Neutrophil (primary cell): ENCODE measurements at regions not wholly inside any gene's neighbourhood (a gene's known extent, or its start where the extent isn't known, plus 50 kb on each side); places are given as distances from the start of the nearest gene placed in this dataset.

Experiments
- H3K27ac ChIP-seq: fragments of 200-600 bp; sonication (generic); 2 replicates; pipeline ENCODE4 v1.5.1; 2016; ENCODE audit warnings: mild to moderate bottlenecking, moderate library complexity
- H3K27me3 ChIP-seq: fragments of 200-600 bp; sonication (generic); 2 replicates; pipeline ENCODE4 v1.6.0; 2016; ENCODE audit warnings: mild to moderate bottlenecking
- H3K36me3 ChIP-seq: fragments of 200-600 bp; sonication (generic); 2 replicates; pipeline ENCODE4 v1.5.1; 2017
- H3K4me1 ChIP-seq, 2 experiments: fragments of 200-600 bp in 1 of 2; sonication (generic) in 1 of 2; 1 replicate in 1 of 2; 2 replicates in 1 of 2; pipeline versions ENCODE4 v1.5.1 to v1.6.1; 2013 to 2016; ENCODE audit warnings: low read depth in 1 of 2, low read length in 1 of 2, mild to moderate bottlenecking in 1 of 2, moderate library complexity in 1 of 2; ENCODE audit not compliant: control insufficient read depth in 1 of 2, insufficient read depth in 1 of 2
- H3K4me3 ChIP-seq, 2 experiments: fragments of 200-600 bp in 1 of 2; sonication (generic) in 1 of 2; 1 replicate in 1 of 2; 2 replicates in 1 of 2; pipeline ENCODE4 v1.5.1; 2013 to 2016; ENCODE audit warnings: low read depth in 1 of 2, low read length in 1 of 2, mild to moderate bottlenecking in 1 of 2, moderate library complexity in 1 of 2
- H3K9me3 ChIP-seq: fragments of 200-600 bp; sonication (generic); 2 replicates; pipeline ENCODE4 v1.5.1; 2016
- TF ChIP-seq, protein P1 (sequence below): fragments of 200-600 bp; sonication (generic); IDR thresholded peaks from 2 replicates; pipeline ENCODE4 v1.5.1; 2016; ENCODE audit warnings: antibody characterized with exemption

DNA sequence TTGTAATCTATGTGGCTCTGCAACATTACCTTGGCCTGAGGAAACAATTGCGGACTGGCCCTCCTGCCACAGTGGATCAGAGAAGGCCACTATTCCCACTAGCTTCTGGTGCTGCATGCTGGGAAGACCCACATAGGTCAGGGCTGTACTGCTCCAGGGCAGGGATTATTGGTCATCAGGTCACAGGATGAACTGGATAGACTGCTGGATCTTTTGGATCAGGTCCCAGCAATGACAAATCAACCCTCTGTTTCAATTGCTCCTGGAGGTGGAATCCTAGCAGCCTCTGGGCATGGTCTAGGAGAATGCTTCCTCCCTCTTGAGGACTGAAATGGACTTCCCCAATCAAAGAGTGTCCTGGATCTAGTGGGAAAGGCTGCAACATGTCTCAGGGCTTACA, 66.7 kb upstream of the PHF24 start:
- Histone ChIP-seq H3K27me3 (peaks cover 84% of the 10 kb centered on the region), H3K9me3 (no peaks in the 10 kb centered on the region), H3K4me3 (no peak overlapping the region), H3K4me1 (no peaks in the 10 kb centered on the region), H3K27ac (no peak overlapping the region), H3K36me3 (no peaks in the 10 kb centered on the region)
- TF ChIP-seq, protein P1, sequence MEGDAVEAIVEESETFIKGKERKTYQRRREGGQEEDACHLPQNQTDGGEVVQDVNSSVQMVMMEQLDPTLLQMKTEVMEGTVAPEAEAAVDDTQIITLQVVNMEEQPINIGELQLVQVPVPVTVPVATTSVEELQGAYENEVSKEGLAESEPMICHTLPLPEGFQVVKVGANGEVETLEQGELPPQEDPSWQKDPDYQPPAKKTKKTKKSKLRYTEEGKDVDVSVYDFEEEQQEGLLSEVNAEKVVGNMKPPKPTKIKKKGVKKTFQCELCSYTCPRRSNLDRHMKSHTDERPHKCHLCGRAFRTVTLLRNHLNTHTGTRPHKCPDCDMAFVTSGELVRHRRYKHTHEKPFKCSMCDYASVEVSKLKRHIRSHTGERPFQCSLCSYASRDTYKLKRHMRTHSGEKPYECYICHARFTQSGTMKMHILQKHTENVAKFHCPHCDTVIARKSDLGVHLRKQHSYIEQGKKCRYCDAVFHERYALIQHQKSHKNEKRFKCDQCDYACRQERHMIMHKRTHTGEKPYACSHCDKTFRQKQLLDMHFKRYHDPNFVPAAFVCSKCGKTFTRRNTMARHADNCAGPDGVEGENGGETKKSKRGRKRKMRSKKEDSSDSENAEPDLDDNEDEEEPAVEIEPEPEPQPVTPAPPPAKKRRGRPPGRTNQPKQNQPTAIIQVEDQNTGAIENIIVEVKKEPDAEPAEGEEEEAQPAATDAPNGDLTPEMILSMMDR: no peak

DNA sequence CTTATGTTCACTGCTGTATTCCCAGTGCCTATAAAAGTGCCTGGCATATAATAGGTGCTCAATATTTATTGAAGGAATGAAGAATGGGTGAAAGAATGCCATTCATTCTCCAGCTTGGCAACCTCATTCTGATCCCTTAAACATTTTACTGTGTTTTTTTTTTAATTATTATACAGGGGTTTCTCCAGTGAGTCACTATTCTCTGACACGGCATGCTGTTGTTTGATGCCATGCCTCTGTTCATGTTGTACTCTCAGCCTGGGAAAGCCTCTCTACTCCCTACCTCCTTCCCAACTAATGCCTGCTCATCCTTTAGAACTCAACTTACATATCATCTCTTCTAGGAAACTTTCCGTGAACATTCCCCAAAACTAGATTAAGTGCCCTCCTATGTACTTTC, 70.2 kb upstream of the PHF24 start:
- H3K4me1 ChIP-seq: no peaks in the 10 kb centered on the region
- no peaks in the 10 kb centered on the region for H3K9me3 ChIP-seq
- peaks cover 50% of the 10 kb centered on the region for H3K27me3 ChIP-seq
- no peak overlapping the region for H3K27ac ChIP-seq
- TF ChIP-seq, protein P1: no peak
- no peaks in the 10 kb centered on the region for H3K36me3 ChIP-seq
- no peak overlapping the region for H3K4me3 ChIP-seq

DNA sequence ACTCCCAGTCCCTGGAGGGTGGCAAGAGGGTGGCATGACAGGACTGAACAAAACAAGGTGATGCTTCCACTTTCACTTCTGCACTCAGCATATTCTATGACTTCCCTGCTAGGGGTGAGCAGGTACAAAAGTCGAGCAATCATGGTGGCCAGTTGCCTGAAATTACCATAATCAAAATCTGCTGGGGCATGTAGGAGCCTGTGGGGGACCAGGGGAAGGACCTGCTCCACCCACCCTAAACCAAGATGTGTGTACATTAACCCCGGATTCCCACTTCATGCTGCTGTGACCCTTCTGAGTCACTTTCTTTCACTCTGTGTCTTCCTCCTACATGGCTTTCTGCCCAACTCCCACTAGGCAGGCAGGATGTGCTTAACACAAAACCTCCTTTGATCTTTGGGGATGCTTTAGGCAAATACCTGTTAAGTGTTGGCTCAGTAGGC, 73.3 kb upstream of the PHF24 start:
- Histone ChIP-seq H3K27me3 (peaks cover 25% of the 10 kb centered on the region), H3K4me1 (no peaks in the 10 kb centered on the region), H3K4me3 (no peak overlapping the region), H3K36me3 (no peaks in the 10 kb centered on the region), H3K9me3 (no peaks in the 10 kb centered on the region), H3K27ac (no peak overlapping the region)
- TF ChIP-seq, protein P1: no peak

DNA sequence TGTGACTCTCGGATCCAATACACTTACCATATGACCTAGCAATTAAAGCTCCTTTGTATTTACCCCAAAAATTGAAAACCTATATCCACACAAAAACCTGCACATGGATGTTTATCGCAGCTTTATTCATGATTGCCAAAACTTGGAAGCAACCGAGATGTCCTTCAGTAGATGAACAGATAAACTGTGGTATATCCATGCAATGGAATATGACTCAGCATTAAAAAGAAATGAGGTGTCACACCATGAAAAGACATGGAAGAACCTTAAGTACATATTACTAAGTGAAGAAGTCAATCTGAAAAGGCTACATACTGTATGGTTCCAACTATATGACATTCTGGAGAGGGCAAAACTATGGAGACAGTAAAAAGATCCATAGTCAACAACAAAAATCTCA, 82.0 kb upstream of the PHF24 start:
- TF ChIP-seq, protein P1: no peak
- Histone ChIP-seq H3K27ac (no peak overlapping the region), H3K4me3 (no peak overlapping the region), H3K9me3 (no peaks in the 10 kb centered on the region), H3K27me3 (no peaks in the 10 kb centered on the region), H3K4me1 (no peaks in the 10 kb centered on the region), H3K36me3 (no peaks in the 10 kb centered on the region)

DNA sequence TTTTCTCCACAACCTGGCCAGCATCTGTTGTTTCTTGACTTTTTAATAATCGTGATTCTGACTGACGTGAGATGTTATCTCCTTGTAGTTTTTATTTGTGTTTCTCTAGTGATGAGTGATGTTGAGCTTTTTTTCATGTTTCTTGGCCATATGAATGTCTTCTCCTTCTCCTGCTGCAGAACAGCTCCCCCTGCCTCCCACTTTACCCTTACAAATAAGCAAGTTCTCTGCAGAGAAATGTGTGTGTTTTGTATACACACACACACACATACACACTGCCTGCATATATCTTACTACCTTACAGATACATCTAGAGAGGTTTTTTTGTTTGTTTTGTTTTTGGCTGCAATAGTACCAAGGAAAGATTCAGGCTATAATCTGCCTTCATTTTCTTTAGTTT, 88.7 kb upstream of the PHF24 start:
- no peak overlapping the region for H3K4me3 ChIP-seq
- H3K27ac ChIP-seq: no peak overlapping the region
- TF ChIP-seq, protein P1: no peak
- H3K36me3 ChIP-seq: no peaks in the 10 kb centered on the region
- H3K27me3 ChIP-seq: no peaks in the 10 kb centered on the region
- H3K4me1 ChIP-seq: no peaks in the 10 kb centered on the region
- H3K9me3 ChIP-seq: no peaks in the 10 kb centered on the region

DNA sequence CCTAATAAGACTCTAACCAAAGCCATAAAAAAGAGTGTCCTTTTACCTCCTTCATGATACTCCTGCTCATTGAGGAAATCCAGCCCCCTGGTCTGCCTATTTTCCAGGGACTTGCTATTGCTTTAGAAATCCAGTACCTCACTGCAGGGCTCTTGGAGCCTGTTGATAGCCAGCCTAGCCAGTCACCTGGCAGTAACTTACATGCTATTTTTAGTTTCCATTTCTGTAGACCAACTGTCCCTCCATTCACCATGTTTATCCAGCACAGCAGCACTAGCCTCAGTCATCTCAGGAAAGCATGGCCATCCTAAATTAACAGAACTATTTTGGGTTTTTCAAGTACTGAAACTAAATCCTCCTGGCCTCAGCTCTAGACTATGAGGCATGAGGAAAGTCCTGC, 91.5 kb upstream of the PHF24 start:
- no peaks in the 10 kb centered on the region for H3K36me3 ChIP-seq
- H3K4me3 ChIP-seq: no peak overlapping the region
- H3K4me1 ChIP-seq: no peaks in the 10 kb centered on the region
- no peaks in the 10 kb centered on the region for H3K9me3 ChIP-seq
- TF ChIP-seq, protein P1: no peak
- H3K27me3 ChIP-seq: no peaks in the 10 kb centered on the region
- no peak overlapping the region for H3K27ac ChIP-seq
